WTC11 (cell line): ENCODE measurements at regions not wholly inside any gene's neighbourhood (a gene's known extent, or its start where the extent isn't known, plus 50 kb on each side); places are given as distances from the start of the nearest gene placed in this dataset.

Experiments
- ATF1 ChIP-seq: sonication (generic); formaldehyde crosslinking; IDR thresholded peaks from 2 replicates; pipeline ENCODE4 v1.8.1; 2023; ENCODE audit warnings: mild to moderate bottlenecking, moderate library complexity, missing genetic modification reagents
- CREB1 ChIP-seq: sonication (generic); formaldehyde crosslinking; IDR thresholded peaks from 2 replicates; pipeline ENCODE4 v1.8.0; 2023; ENCODE audit warnings: mild to moderate bottlenecking, missing genetic modification reagents
- NFYB ChIP-seq: sonication (generic); formaldehyde crosslinking; conservative IDR thresholded peaks from 2 replicates; pipeline ENCODE4 v1.8.0; 2022; ENCODE audit warnings: low read depth, missing genetic modification reagents
- ZNF416 ChIP-seq: fragments of 250-450 bp; sonication (Bioruptor Pico); IDR thresholded peaks from 2 replicates; pipeline ENCODE4 v1.9.0; 2021; ENCODE audit warnings: mild to moderate bottlenecking, inconsistent platforms
- TF ChIP-seq, protein P1 (sequence below): fragments of 200-600 bp; IDR thresholded peaks from 2 replicates; pipeline ENCODE4 v1.8.0; 2022; ENCODE audit warnings: antibody characterized with exemption
- TF ChIP-seq, protein P2 (sequence below): sonication (generic); formaldehyde crosslinking; IDR thresholded peaks from 2 replicates; pipeline ENCODE4 v1.8.0; 2022; ENCODE audit warnings: mild to moderate bottlenecking, missing genetic modification reagents
- TF ChIP-seq, protein P3 (sequence below): sonication (generic); formaldehyde crosslinking; IDR thresholded peaks from 2 replicates; pipeline ENCODE4 v1.8.0; 2023; ENCODE audit warnings: mild to moderate bottlenecking, missing genetic modification reagents
- TF ChIP-seq, protein P4 (sequence below): sonication (generic); formaldehyde crosslinking; IDR thresholded peaks from 2 replicates; pipeline ENCODE4 v1.8.1; 2023; ENCODE audit warnings: mild to moderate bottlenecking, missing genetic modification reagents, moderate library complexity

DNA sequence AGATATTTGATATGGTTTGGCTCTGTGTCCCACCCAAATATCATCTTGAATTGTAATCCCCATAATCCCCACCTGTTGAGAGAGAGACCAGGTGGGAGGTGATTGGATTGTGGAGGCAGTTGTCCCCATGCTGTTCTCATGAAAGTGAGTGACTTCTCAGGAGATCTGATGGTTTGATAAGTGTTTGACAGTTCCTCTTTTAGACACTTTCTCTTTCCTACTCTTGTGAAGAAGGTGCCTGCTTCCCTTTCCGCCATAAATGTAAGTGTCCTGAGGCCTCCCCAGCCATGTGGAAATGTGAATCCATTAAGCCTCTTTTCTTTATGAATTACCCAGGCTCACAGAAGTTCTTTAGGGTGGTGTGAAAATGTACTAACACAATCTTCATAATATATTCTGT is 1404.0 kb upstream of the ADGRB3 start:
- TF ChIP-seq, protein P1, sequence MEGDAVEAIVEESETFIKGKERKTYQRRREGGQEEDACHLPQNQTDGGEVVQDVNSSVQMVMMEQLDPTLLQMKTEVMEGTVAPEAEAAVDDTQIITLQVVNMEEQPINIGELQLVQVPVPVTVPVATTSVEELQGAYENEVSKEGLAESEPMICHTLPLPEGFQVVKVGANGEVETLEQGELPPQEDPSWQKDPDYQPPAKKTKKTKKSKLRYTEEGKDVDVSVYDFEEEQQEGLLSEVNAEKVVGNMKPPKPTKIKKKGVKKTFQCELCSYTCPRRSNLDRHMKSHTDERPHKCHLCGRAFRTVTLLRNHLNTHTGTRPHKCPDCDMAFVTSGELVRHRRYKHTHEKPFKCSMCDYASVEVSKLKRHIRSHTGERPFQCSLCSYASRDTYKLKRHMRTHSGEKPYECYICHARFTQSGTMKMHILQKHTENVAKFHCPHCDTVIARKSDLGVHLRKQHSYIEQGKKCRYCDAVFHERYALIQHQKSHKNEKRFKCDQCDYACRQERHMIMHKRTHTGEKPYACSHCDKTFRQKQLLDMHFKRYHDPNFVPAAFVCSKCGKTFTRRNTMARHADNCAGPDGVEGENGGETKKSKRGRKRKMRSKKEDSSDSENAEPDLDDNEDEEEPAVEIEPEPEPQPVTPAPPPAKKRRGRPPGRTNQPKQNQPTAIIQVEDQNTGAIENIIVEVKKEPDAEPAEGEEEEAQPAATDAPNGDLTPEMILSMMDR: no peak
- TF ChIP-seq, protein P2, sequence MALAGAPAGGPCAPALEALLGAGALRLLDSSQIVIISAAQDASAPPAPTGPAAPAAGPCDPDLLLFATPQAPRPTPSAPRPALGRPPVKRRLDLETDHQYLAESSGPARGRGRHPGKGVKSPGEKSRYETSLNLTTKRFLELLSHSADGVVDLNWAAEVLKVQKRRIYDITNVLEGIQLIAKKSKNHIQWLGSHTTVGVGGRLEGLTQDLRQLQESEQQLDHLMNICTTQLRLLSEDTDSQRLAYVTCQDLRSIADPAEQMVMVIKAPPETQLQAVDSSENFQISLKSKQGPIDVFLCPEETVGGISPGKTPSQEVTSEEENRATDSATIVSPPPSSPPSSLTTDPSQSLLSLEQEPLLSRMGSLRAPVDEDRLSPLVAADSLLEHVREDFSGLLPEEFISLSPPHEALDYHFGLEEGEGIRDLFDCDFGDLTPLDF (CRISPR knock-in tag): no peak
- no peak for TF ChIP-seq CREB1
- no peak for TF ChIP-seq ZNF416 (CRISPR knock-in tag)
- TF ChIP-seq, protein P3, sequence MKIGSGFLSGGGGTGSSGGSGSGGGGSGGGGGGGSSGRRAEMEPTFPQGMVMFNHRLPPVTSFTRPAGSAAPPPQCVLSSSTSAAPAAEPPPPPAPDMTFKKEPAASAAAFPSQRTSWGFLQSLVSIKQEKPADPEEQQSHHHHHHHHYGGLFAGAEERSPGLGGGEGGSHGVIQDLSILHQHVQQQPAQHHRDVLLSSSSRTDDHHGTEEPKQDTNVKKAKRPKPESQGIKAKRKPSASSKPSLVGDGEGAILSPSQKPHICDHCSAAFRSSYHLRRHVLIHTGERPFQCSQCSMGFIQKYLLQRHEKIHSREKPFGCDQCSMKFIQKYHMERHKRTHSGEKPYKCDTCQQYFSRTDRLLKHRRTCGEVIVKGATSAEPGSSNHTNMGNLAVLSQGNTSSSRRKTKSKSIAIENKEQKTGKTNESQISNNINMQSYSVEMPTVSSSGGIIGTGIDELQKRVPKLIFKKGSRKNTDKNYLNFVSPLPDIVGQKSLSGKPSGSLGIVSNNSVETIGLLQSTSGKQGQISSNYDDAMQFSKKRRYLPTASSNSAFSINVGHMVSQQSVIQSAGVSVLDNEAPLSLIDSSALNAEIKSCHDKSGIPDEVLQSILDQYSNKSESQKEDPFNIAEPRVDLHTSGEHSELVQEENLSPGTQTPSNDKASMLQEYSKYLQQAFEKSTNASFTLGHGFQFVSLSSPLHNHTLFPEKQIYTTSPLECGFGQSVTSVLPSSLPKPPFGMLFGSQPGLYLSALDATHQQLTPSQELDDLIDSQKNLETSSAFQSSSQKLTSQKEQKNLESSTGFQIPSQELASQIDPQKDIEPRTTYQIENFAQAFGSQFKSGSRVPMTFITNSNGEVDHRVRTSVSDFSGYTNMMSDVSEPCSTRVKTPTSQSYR (CRISPR knock-in tag): no peak
- TF ChIP-seq, protein P4, sequence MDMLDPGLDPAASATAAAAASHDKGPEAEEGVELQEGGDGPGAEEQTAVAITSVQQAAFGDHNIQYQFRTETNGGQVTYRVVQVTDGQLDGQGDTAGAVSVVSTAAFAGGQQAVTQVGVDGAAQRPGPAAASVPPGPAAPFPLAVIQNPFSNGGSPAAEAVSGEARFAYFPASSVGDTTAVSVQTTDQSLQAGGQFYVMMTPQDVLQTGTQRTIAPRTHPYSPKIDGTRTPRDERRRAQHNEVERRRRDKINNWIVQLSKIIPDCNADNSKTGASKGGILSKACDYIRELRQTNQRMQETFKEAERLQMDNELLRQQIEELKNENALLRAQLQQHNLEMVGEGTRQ (CRISPR knock-in tag): no peak
- TF ChIP-seq NFYB (CRISPR knock-in tag): no peak
- TF ChIP-seq ATF1 (CRISPR knock-in tag): no peak
